ENCODE measurements at regions not wholly inside any gene's neighbourhood (a gene's known extent, or its start where the extent isn't known, plus 50 kb on each side); places are given as distances from the start of the nearest gene placed in this dataset.

GRCh38 chr3:21801631-21802030 is 50.6 kb upstream of the ZNF385D start:
- DNase-seq (ENCODE audit: low spot score) = no peak

- DNase-seq (ENCODE audit: low spot score) = no peak
Observed at GRCh38 chr3:21803604-21804003, 52.6 kb upstream of the ZNF385D start.

GRCh38 chr3:21804330-21804729 is 53.3 kb upstream of the ZNF385D start:
- no peak for DNase-seq (ENCODE audit: low spot score)

- no peak for DNase-seq (ENCODE audit: low spot score)
Observed at GRCh38 chr3:21806733-21807132, 55.7 kb upstream of the ZNF385D start.

- no peak for DNase-seq (ENCODE audit: low spot score)
Observed at GRCh38 chr3:21825684-21826083, 74.7 kb upstream of the ZNF385D start.

- DNase-seq (ENCODE audit: low spot score) = no peak
Observed at GRCh38 chr3:21826416-21826815, 75.4 kb upstream of the ZNF385D start.

GRCh38 chr3:21830541-21830940 is 79.5 kb upstream of the ZNF385D start:
- no peak for DNase-seq (ENCODE audit: low spot score)

GRCh38 chr3:21835264-21835663 is 84.3 kb upstream of the ZNF385D start:
- no peak for DNase-seq (ENCODE audit: low spot score)

GRCh38 chr3:21836227-21836626 is 85.2 kb upstream of the ZNF385D start:
- DNase-seq (ENCODE audit: low spot score) = no peak

GRCh38 chr3:21839176-21839575 is 88.2 kb upstream of the ZNF385D start:
- DNase-seq (ENCODE audit: low spot score) = no peak

GRCh38 chr3:21839592-21839991 is 88.6 kb upstream of the ZNF385D start:
- DNase-seq (ENCODE audit: low spot score) = peak; percentile 85

GRCh38 chr3:21847005-21847404 is 96.0 kb upstream of the ZNF385D start:
- no peak for DNase-seq (ENCODE audit: low spot score)

- DNase-seq (ENCODE audit: low spot score) = peak; percentile 26
Observed at GRCh38 chr3:21859124-21860081, 108.4 kb upstream of the ZNF385D start.

GRCh38 chr3:21860082-21860475 is 109.1 kb upstream of the ZNF385D start:
- no peak for DNase-seq (ENCODE audit: low spot score)

GRCh38 chr3:21860657-21861056 is 109.6 kb upstream of the ZNF385D start:
- DNase-seq (ENCODE audit: low spot score) = peak; percentile 76

- no peak for DNase-seq (ENCODE audit: low spot score)
Observed at GRCh38 chr3:21876782-21877181, 125.8 kb upstream of the ZNF385D start.

- DNase-seq (ENCODE audit: low spot score) = no peak
Observed at GRCh38 chr3:21877214-21877754, 126.3 kb upstream of the ZNF385D start.

- no peak for DNase-seq (ENCODE audit: low spot score)
Observed at GRCh38 chr3:21879184-21879886, 128.3 kb upstream of the ZNF385D start.

GRCh38 chr3:21888656-21889055 is 137.6 kb upstream of the ZNF385D start:
- peak; percentile 36 for DNase-seq (ENCODE audit: low spot score)

- DNase-seq (ENCODE audit: low spot score) = peak; percentile 70
Observed at GRCh38 chr3:21889166-21889565, 138.2 kb upstream of the ZNF385D start.

GRCh38 chr3:21892104-21892503 is 141.1 kb upstream of the ZNF385D start:
- no peak for DNase-seq (ENCODE audit: low spot score)

GRCh38 chr3:21893242-21893641 is 142.2 kb upstream of the ZNF385D start:
- no peak for DNase-seq (ENCODE audit: low spot score)

All from SK-N-DZ (cell line).